ENCODE measurements at regions not wholly inside any gene's neighbourhood (a gene's known extent, or its start where the extent isn't known, plus 50 kb on each side); places are given as distances from the start of the nearest gene placed in this dataset.

GRCh38 chr1:181259026-181259745 lies 170.7 kb downstream of the IER5 start:
- H3K4me3 Mint-ChIP-seq: no peak overlapping the region
- peak overlapping the region in 1 of 6 donors; percentile 4 for H3K27ac Mint-ChIP-seq
- H3K4me1 Mint-ChIP-seq: peaks cover 0 to 3% (median 0%) of the 10 kb centered on the region in 3 donors
- peaks cover 17 to 47% (median 21%) of the 10 kb centered on the region in 3 donors for H3K27me3 Mint-ChIP-seq
- peaks cover 0 to 25% of the 10 kb centered on the region in 2 donors for H3K36me3 Mint-ChIP-seq
- DNase-seq (no peak), ATAC-seq (ENCODE audit: low read depth in 2 of 2) (no peak)
- H3K9me3 Mint-ChIP-seq: peaks cover 5 to 22% (median 19%) of the 10 kb centered on the region in 7 donors

GRCh38 chr1:181260271-181260670 lies 171.8 kb downstream of the IER5 start:
- no peak overlapping the region for H3K27ac Mint-ChIP-seq
- H3K27me3 Mint-ChIP-seq: peaks cover 17 to 47% (median 21%) of the 10 kb centered on the region in 3 donors
- no peak overlapping the region for H3K4me3 Mint-ChIP-seq
- peaks cover 0 to 20% of the 10 kb centered on the region in 2 donors for H3K36me3 Mint-ChIP-seq
- peaks cover 2 to 15% (median 11%) of the 10 kb centered on the region in 7 donors for H3K9me3 Mint-ChIP-seq
- ATAC-seq (ENCODE audit: low read depth in 2 of 2) (no peak), DNase-seq (no peak)
- peaks cover 0 to 3% (median 0%) of the 10 kb centered on the region in 3 donors for H3K4me1 Mint-ChIP-seq

GRCh38 chr1:181260994-181261393 lies 172.5 kb downstream of the IER5 start:
- peaks cover 0 to 14% of the 10 kb centered on the region in 2 donors for H3K36me3 Mint-ChIP-seq
- no peak overlapping the region for H3K27ac Mint-ChIP-seq
- H3K27me3 Mint-ChIP-seq: peaks cover 17 to 47% (median 21%) of the 10 kb centered on the region in 3 donors
- no peak for ATAC-seq (ENCODE audit: low read depth in 2 of 2)
- H3K4me1 Mint-ChIP-seq: peaks cover 0 to 3% (median 0%) of the 10 kb centered on the region in 3 donors
- no peak overlapping the region for H3K4me3 Mint-ChIP-seq
- H3K9me3 Mint-ChIP-seq: peaks cover 0 to 11% (median 4%) of the 10 kb centered on the region in 7 donors
- no peak for DNase-seq

GRCh38 chr1:181262069-181262468 lies 173.6 kb downstream of the IER5 start:
- no peak overlapping the region for H3K4me3 Mint-ChIP-seq
- peaks cover 11 to 37% (median 14%) of the 10 kb centered on the region in 3 donors for H3K27me3 Mint-ChIP-seq
- ATAC-seq (ENCODE audit: low read depth in 2 of 2) (no peak), DNase-seq (no peak)
- H3K27ac Mint-ChIP-seq: no peak overlapping the region
- peaks cover 0 to 5% (median 2%) of the 10 kb centered on the region in 7 donors for H3K9me3 Mint-ChIP-seq
- H3K36me3 Mint-ChIP-seq: peaks cover 0 to 3% of the 10 kb centered on the region in 2 donors
- peaks cover 0 to 2% (median 0%) of the 10 kb centered on the region in 3 donors for H3K4me1 Mint-ChIP-seq

- H3K9me3 Mint-ChIP-seq: peaks cover 0 to 6% (median 2%) of the 10 kb centered on the region in 7 donors
- no peaks in the 10 kb centered on the region for H3K4me1 Mint-ChIP-seq
- peaks cover 5 to 24% (median 9%) of the 10 kb centered on the region in 3 donors for H3K27me3 Mint-ChIP-seq
- H3K36me3 Mint-ChIP-seq: no peaks in the 10 kb centered on the region
- ATAC-seq (ENCODE audit: low read depth in 2 of 2) (no peak), DNase-seq (no peak)
- no peak overlapping the region for H3K27ac Mint-ChIP-seq
- no peak overlapping the region for H3K4me3 Mint-ChIP-seq
Observed at GRCh38 chr1:181263444-181263843, 174.9 kb downstream of the IER5 start.

- Mint-ChIP-seq H3K36me3 (no peaks in the 10 kb centered on the region), H3K9me3 (peaks cover 0 to 6% (median 2%) of the 10 kb centered on the region in 7 donors), H3K4me3 (no peak overlapping the region), H3K27me3 (peaks cover 11 to 33% (median 13%) of the 10 kb centered on the region in 3 donors), H3K4me1 (no peaks in the 10 kb centered on the region), H3K27ac (peak overlapping the region in 1 of 6 donors; percentile 48)
- DNase-seq (no peak), ATAC-seq (ENCODE audit: low read depth in 2 of 2) (no peak)
Observed at GRCh38 chr1:181264821-181265220, 176.3 kb downstream of the IER5 start.

GRCh38 chr1:181284978-181285377 lies 196.5 kb downstream of the IER5 start:
- Mint-ChIP-seq H3K27ac (no peak overlapping the region), H3K4me3 (no peak overlapping the region), H3K9me3 (peaks cover 10 to 75% (median 43%) of the 10 kb centered on the region in 7 donors), H3K27me3 (peaks cover 0 to 19% (median 0%) of the 10 kb centered on the region in 3 donors), H3K4me1 (no peaks in the 10 kb centered on the region), H3K36me3 (peaks cover 3 to 20% of the 10 kb centered on the region in 2 donors)
- ATAC-seq (ENCODE audit: low read depth in 2 of 2): no peak
- DNase-seq: no peak

- DNase-seq: no peak
- Mint-ChIP-seq H3K36me3 (no peaks in the 10 kb centered on the region), H3K27me3 (peaks cover 7 to 53% (median 45%) of the 10 kb centered on the region in 3 donors), H3K9me3 (peaks cover 0 to 4% (median 0%) of the 10 kb centered on the region in 7 donors), H3K27ac (no peak overlapping the region), H3K4me3 (no peak overlapping the region), H3K4me1 (no peaks in the 10 kb centered on the region)
- ATAC-seq (ENCODE audit: low read depth in 2 of 2): no peak
Observed at GRCh38 chr1:181295217-181295616, 188.1 kb upstream of the CACNA1E start.

GRCh38 chr1:181296180-181296579 lies 187.1 kb upstream of the CACNA1E start:
- Mint-ChIP-seq H3K4me1 (no peaks in the 10 kb centered on the region), H3K4me3 (peak overlapping the region in 1 of 8 donors; percentile 24), H3K27ac (no peak overlapping the region), H3K9me3 (peaks cover 0 to 4% (median 0%) of the 10 kb centered on the region in 7 donors), H3K36me3 (no peaks in the 10 kb centered on the region), H3K27me3 (peaks cover 5 to 53% (median 35%) of the 10 kb centered on the region in 3 donors)
- ATAC-seq (ENCODE audit: low read depth in 2 of 2) (no peak), DNase-seq (no peak)

GRCh38 chr1:181308098-181308497 lies 175.2 kb upstream of the CACNA1E start:
- peaks cover 42 to 50% (median 44%) of the 10 kb centered on the region in 3 donors for H3K27me3 Mint-ChIP-seq
- no peaks in the 10 kb centered on the region for H3K36me3 Mint-ChIP-seq
- peaks cover 0 to 7% (median 0%) of the 10 kb centered on the region in 7 donors for H3K9me3 Mint-ChIP-seq
- DNase-seq (no peak), ATAC-seq (ENCODE audit: low read depth in 2 of 2) (no peak)
- H3K27ac Mint-ChIP-seq: peak overlapping the region in 1 of 6 donors; percentile 37
- H3K4me1 Mint-ChIP-seq: no peaks in the 10 kb centered on the region
- no peak overlapping the region for H3K4me3 Mint-ChIP-seq

GRCh38 chr1:181310560-181310959 lies 172.8 kb upstream of the CACNA1E start:
- Mint-ChIP-seq H3K27me3 (peaks cover 40 to 49% (median 48%) of the 10 kb centered on the region in 3 donors), H3K9me3 (no peaks in the 10 kb centered on the region), H3K4me3 (no peak overlapping the region), H3K27ac (no peak overlapping the region), H3K36me3 (no peaks in the 10 kb centered on the region), H3K4me1 (peaks cover 0 to 6% (median 0%) of the 10 kb centered on the region in 3 donors)
- ATAC-seq (ENCODE audit: low read depth in 2 of 2) (no peak), DNase-seq (no peak)

GRCh38 chr1:181312946-181313345 lies 170.4 kb upstream of the CACNA1E start:
- ATAC-seq (ENCODE audit: low read depth in 2 of 2) (no peak), DNase-seq (no peak)
- peaks cover 0 to 9% (median 0%) of the 10 kb centered on the region in 3 donors for H3K4me1 Mint-ChIP-seq
- no peaks in the 10 kb centered on the region for H3K9me3 Mint-ChIP-seq
- H3K27ac Mint-ChIP-seq: no peak overlapping the region
- no peak overlapping the region for H3K4me3 Mint-ChIP-seq
- peaks cover 43 to 72% (median 65%) of the 10 kb centered on the region in 3 donors for H3K27me3 Mint-ChIP-seq
- H3K36me3 Mint-ChIP-seq: peaks cover 0 to 7% of the 10 kb centered on the region in 2 donors

- peaks cover 41 to 75% (median 65%) of the 10 kb centered on the region in 3 donors for H3K27me3 Mint-ChIP-seq
- peaks cover 0 to 7% of the 10 kb centered on the region in 2 donors for H3K36me3 Mint-ChIP-seq
- ATAC-seq (ENCODE audit: low read depth in 2 of 2) (no peak), DNase-seq (no peak)
- H3K9me3 Mint-ChIP-seq: no peaks in the 10 kb centered on the region
- H3K27ac Mint-ChIP-seq: no peak overlapping the region
- no peak overlapping the region for H3K4me3 Mint-ChIP-seq
- H3K4me1 Mint-ChIP-seq: peaks cover 0 to 9% (median 0%) of the 10 kb centered on the region in 3 donors
Observed at GRCh38 chr1:181313466-181313865, 169.9 kb upstream of the CACNA1E start.

GRCh38 chr1:181314010-181314409 lies 169.3 kb upstream of the CACNA1E start:
- Mint-ChIP-seq H3K27ac (no peak overlapping the region), H3K36me3 (peaks cover 0 to 7% of the 10 kb centered on the region in 2 donors), H3K9me3 (no peaks in the 10 kb centered on the region), H3K27me3 (peaks cover 40 to 75% (median 65%) of the 10 kb centered on the region in 3 donors), H3K4me1 (peaks cover 0 to 9% (median 0%) of the 10 kb centered on the region in 3 donors), H3K4me3 (no peak overlapping the region)
- ATAC-seq (ENCODE audit: low read depth in 2 of 2) (no peak), DNase-seq (no peak)
